SK-N-SH treated with all-trans-retinoic acid at 6 μM for 48 hours (cell line): ENCODE measurements at regions not wholly inside any gene's neighbourhood (a gene's known extent, or its start where the extent isn't known, plus 50 kb on each side); places are given as distances from the start of the nearest gene placed in this dataset.

Source experiments
- ARNTL ChIP-seq: fragments of 450-650 bp; formaldehyde crosslinking; IDR thresholded peaks from 2 replicates; pipeline ENCODE4 v1.5.0; 2020; ENCODE audit warnings: low read depth, mild to moderate bottlenecking, moderate library complexity, borderline replicate concordance
- BACH2 ChIP-seq: fragments of 250-450 bp; sonication (Bioruptor Pico); IDR thresholded peaks from 2 replicates; pipeline ENCODE4 v1.9.0; 2021; ENCODE audit warnings: mild to moderate bottlenecking, borderline replicate concordance
- GLIS3 ChIP-seq: fragments of 250-450 bp; sonication (Bioruptor Pico); IDR thresholded peaks from 2 replicates; pipeline ENCODE4 v1.5.0; 2020; ENCODE audit warnings: mild to moderate bottlenecking, moderate library complexity
- OSR1 ChIP-seq: fragments of 250-450 bp; sonication (Bioruptor Pico); IDR thresholded peaks from 2 replicates; pipeline ENCODE4 v1.8.0; 2022; ENCODE audit warnings: moderate library complexity, mild to moderate bottlenecking, inconsistent platforms
- TCF4 ChIP-seq: fragments of 250-450 bp; sonication (Bioruptor Pico); IDR thresholded peaks from 2 replicates; pipeline ENCODE4 v1.8.0; 2021; ENCODE audit warnings: mild to moderate bottlenecking, moderate library complexity, borderline replicate concordance
- ZFP3 ChIP-seq: fragments of 250-450 bp; sonication (Bioruptor Pico); IDR thresholded peaks from 2 replicates; pipeline ENCODE4 v1.5.0; 2020; ENCODE audit warnings: mild to moderate bottlenecking, moderate library complexity
- ZFP30 ChIP-seq: fragments of 450-650 bp; formaldehyde crosslinking; IDR thresholded peaks from 2 replicates; pipeline ENCODE4 v1.5.0; 2022; ENCODE audit warnings: mild to moderate bottlenecking, moderate library complexity
- TF ChIP-seq, protein P1 (sequence below): fragments of 250-450 bp; sonication (Bioruptor Pico); IDR thresholded peaks from 2 replicates; pipeline ENCODE4 v1.5.0; 2020; ENCODE audit warnings: mild to moderate bottlenecking, moderate library complexity
- TF ChIP-seq, protein P2 (sequence below): fragments of 250-450 bp; sonication (Bioruptor Pico); IDR thresholded peaks from 2 replicates; pipeline ENCODE4 v1.8.0; 2020; ENCODE audit warnings: mild to moderate bottlenecking, moderate library complexity, borderline replicate concordance

GRCh38 chr1:98003442-98003841, 82.6 kb upstream of the DPYD start:
- TF ChIP-seq GLIS3 (CRISPR knock-in tag) (no peak), OSR1 (CRISPR knock-in tag) (no peak), ZFP3 (CRISPR knock-in tag) (no peak), BACH2 (CRISPR knock-in tag) (no peak), ARNTL (no peak), ZFP30 (CRISPR knock-in tag) (no peak), TCF4 (CRISPR knock-in tag) (no peak)
- TF ChIP-seq, protein P1, sequence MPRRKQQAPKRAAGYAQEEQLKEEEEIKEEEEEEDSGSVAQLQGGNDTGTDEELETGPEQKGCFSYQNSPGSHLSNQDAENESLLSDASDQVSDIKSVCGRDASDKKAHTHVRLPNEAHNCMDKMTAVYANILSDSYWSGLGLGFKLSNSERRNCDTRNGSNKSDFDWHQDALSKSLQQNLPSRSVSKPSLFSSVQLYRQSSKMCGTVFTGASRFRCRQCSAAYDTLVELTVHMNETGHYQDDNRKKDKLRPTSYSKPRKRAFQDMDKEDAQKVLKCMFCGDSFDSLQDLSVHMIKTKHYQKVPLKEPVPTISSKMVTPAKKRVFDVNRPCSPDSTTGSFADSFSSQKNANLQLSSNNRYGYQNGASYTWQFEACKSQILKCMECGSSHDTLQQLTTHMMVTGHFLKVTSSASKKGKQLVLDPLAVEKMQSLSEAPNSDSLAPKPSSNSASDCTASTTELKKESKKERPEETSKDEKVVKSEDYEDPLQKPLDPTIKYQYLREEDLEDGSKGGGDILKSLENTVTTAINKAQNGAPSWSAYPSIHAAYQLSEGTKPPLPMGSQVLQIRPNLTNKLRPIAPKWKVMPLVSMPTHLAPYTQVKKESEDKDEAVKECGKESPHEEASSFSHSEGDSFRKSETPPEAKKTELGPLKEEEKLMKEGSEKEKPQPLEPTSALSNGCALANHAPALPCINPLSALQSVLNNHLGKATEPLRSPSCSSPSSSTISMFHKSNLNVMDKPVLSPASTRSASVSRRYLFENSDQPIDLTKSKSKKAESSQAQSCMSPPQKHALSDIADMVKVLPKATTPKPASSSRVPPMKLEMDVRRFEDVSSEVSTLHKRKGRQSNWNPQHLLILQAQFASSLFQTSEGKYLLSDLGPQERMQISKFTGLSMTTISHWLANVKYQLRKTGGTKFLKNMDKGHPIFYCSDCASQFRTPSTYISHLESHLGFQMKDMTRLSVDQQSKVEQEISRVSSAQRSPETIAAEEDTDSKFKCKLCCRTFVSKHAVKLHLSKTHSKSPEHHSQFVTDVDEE (CRISPR knock-in tag), result no peak
- TF ChIP-seq, protein P2, sequence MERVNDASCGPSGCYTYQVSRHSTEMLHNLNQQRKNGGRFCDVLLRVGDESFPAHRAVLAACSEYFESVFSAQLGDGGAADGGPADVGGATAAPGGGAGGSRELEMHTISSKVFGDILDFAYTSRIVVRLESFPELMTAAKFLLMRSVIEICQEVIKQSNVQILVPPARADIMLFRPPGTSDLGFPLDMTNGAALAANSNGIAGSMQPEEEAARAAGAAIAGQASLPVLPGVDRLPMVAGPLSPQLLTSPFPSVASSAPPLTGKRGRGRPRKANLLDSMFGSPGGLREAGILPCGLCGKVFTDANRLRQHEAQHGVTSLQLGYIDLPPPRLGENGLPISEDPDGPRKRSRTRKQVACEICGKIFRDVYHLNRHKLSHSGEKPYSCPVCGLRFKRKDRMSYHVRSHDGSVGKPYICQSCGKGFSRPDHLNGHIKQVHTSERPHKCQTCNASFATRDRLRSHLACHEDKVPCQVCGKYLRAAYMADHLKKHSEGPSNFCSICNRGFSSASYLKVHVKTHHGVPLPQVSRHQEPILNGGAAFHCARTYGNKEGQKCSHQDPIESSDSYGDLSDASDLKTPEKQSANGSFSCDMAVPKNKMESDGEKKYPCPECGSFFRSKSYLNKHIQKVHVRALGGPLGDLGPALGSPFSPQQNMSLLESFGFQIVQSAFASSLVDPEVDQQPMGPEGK (CRISPR knock-in tag), result no peak
